ENCODE measurements at regions not wholly inside any gene's neighbourhood (a gene's known extent, or its start where the extent isn't known, plus 50 kb on each side); places are given as distances from the start of the nearest gene placed in this dataset.
A peak's percentile ranks its signal among the peaks of the same experiment; 100 is the strongest.

DNA sequence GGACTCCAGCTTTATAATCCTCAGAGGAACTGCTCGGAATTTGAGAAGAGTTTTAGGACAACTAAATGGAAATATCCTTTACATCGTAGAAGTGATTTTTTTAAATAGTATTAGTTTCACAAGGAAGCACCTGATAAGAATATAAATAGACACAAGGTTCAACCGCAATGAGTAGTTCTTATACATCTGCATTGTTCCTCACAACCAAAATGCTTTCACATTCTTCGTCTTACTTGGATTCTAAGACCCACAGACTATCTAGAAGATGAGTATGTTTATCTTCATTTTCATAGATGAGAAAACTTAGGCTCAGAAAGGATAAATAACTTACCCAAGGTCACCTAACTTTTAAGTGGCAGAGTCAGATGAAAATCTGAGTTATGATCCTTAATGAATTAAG, 469.0 kb downstream of the GALC start:
- no peaks in the 10 kb centered on the region for H3K4me1 ChIP-seq (ENCODE audit: insufficient read depth, low read length, poor library complexity, severe bottlenecking)
- intact Hi-C loops (cut with micrococcal nuclease; ENCODE audit: unreplicated experiment) = no loop called here
- DNase-seq (ENCODE audit: low spot score) = no peak
- H3K27me3 ChIP-seq (replicated peaks; ENCODE audit: insufficient read depth, low read depth, low read length, poor library complexity) = no peaks in the 10 kb centered on the region
- no peak overlapping the region for H3K4me3 ChIP-seq (ENCODE audit: low read depth, low read length, poor library complexity, severe bottlenecking)
- H3K36me3 ChIP-seq (ENCODE audit: insufficient read depth, low read length, poor library complexity, severe bottlenecking) = no peaks in the 10 kb centered on the region
- no TSS peak for BruUV-seq (replicated peaks)
- CTCF ChIA-PET = no interaction called here
- no peak overlapping the region for H3K27ac ChIP-seq (ENCODE audit: low read depth, low read length, poor library complexity, severe bottlenecking)
- no peaks in the 10 kb centered on the region for H3K9me3 ChIP-seq (ENCODE audit: low read depth, low read length, poor library complexity, severe bottlenecking)
- no peak for TF ChIP-seq EZH2 (IDR thresholded peaks at IDR 0.05; ENCODE audit: borderline replicate concordance, low read depth, low read length, poor library complexity, severe bottlenecking)
- TF ChIP-seq, protein P1, sequence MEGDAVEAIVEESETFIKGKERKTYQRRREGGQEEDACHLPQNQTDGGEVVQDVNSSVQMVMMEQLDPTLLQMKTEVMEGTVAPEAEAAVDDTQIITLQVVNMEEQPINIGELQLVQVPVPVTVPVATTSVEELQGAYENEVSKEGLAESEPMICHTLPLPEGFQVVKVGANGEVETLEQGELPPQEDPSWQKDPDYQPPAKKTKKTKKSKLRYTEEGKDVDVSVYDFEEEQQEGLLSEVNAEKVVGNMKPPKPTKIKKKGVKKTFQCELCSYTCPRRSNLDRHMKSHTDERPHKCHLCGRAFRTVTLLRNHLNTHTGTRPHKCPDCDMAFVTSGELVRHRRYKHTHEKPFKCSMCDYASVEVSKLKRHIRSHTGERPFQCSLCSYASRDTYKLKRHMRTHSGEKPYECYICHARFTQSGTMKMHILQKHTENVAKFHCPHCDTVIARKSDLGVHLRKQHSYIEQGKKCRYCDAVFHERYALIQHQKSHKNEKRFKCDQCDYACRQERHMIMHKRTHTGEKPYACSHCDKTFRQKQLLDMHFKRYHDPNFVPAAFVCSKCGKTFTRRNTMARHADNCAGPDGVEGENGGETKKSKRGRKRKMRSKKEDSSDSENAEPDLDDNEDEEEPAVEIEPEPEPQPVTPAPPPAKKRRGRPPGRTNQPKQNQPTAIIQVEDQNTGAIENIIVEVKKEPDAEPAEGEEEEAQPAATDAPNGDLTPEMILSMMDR (conservative IDR thresholded peaks at IDR 0.05; ENCODE audit: low read depth, low read length) = no peak
- POLR2A ChIA-PET (ENCODE audit: low non-redundant PET) = no interaction called here

DNA sequence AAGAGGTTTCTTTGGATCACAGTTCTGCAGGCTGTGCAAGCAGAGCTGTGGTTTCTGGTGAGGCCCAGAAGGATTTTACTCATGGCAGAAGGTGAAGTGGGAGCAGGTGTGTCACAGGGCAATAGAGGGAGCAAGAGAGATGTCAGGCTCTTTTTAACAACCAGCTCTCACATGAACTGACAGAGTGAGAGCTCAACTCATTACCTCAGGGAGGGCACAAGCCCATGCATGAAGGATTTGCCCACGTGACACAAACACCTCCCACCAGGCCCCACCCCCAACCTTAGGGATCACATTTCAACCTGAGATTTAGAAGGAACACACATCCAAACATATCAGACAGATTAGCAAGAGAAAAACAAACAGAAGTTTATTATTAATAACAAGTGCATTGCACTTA, 470.4 kb downstream of the GALC start:
- Histone ChIP-seq H3K4me1 (ENCODE audit: insufficient read depth, low read length, poor library complexity, severe bottlenecking) (no peaks in the 10 kb centered on the region), H3K4me3 (ENCODE audit: low read depth, low read length, poor library complexity, severe bottlenecking) (no peak overlapping the region), H3K27ac (ENCODE audit: low read depth, low read length, poor library complexity, severe bottlenecking) (no peak overlapping the region), H3K36me3 (ENCODE audit: insufficient read depth, low read length, poor library complexity, severe bottlenecking) (no peaks in the 10 kb centered on the region), H3K27me3 (replicated peaks; ENCODE audit: insufficient read depth, low read depth, low read length, poor library complexity) (no peaks in the 10 kb centered on the region), H3K9me3 (ENCODE audit: low read depth, low read length, poor library complexity, severe bottlenecking) (no peaks in the 10 kb centered on the region)
- intact Hi-C loops (cut with micrococcal nuclease; ENCODE audit: unreplicated experiment) = no loop called here
- TF ChIP-seq, protein P1 (conservative IDR thresholded peaks at IDR 0.05; ENCODE audit: low read depth, low read length) = no peak
- TF ChIP-seq EZH2 (IDR thresholded peaks at IDR 0.05; ENCODE audit: borderline replicate concordance, low read depth, low read length, poor library complexity, severe bottlenecking) = no peak
- CTCF ChIA-PET = no interaction called here
- DNase-seq (ENCODE audit: low spot score) = peak; percentile 2
- no TSS peak for BruUV-seq (replicated peaks)
- POLR2A ChIA-PET (ENCODE audit: low non-redundant PET) = no interaction called here

GRCh38 chr14:87508333-87508732, 484.6 kb downstream of the GALC start:
- H3K27ac ChIP-seq (ENCODE audit: low read depth, low read length, poor library complexity, severe bottlenecking) = no peak overlapping the region
- intact Hi-C loops (cut with micrococcal nuclease; ENCODE audit: unreplicated experiment) = no loop called here
- H3K9me3 ChIP-seq (ENCODE audit: low read depth, low read length, poor library complexity, severe bottlenecking) = no peaks in the 10 kb centered on the region
- DNase-seq (ENCODE audit: low spot score) = no peak
- no peaks in the 10 kb centered on the region for H3K36me3 ChIP-seq (ENCODE audit: insufficient read depth, low read length, poor library complexity, severe bottlenecking)
- ChIA-PET POLR2A (ENCODE audit: low non-redundant PET) (no interaction called here), CTCF (no interaction called here)
- TF ChIP-seq, protein P1 (conservative IDR thresholded peaks at IDR 0.05; ENCODE audit: low read depth, low read length) = no peak
- TF ChIP-seq EZH2 (IDR thresholded peaks at IDR 0.05; ENCODE audit: borderline replicate concordance, low read depth, low read length, poor library complexity, severe bottlenecking) = no peak
- no peak overlapping the region for H3K4me3 ChIP-seq (ENCODE audit: low read depth, low read length, poor library complexity, severe bottlenecking)
- no peaks in the 10 kb centered on the region for H3K27me3 ChIP-seq (replicated peaks; ENCODE audit: insufficient read depth, low read depth, low read length, poor library complexity)
- BruUV-seq (replicated peaks) = no TSS peak
- no peaks in the 10 kb centered on the region for H3K4me1 ChIP-seq (ENCODE audit: insufficient read depth, low read length, poor library complexity, severe bottlenecking)
